GM12878 (cell line): ENCODE measurements at regions not wholly inside any gene's neighbourhood (a gene's known extent, or its start where the extent isn't known, plus 50 kb on each side); places are given as distances from the start of the nearest gene placed in this dataset.

Experiments used
- ATAC-seq: fragments of 200-7000 bp; cut with Tn5 transposase; 3 replicates; pipeline ENCODE4 v1.9.1; 2020; ENCODE audit warnings: mild to moderate bottlenecking, moderate library complexity
- BruUV-seq: library from RNA; stranded (reverse); fragments of 400-500 nt; replicated peaks from 2 replicates; lab custom pipeline; 2021; lab: Mats Ljungman, UMichigan
- CTCF ChIA-PET: fragments of 300-600 bp; sonication (Branson Sonifier 250); formaldehyde crosslinking; extraction: SDS; loops from one replicate; lab custom pipeline; 2021; ENCODE audit warnings: inconsistent platforms; lab: Yijun Ruan, JAX
- POLR2A ChIA-PET: fragments of 350-600 bp; formaldehyde crosslinking; extraction: SDS; loops from one replicate; lab custom pipeline; 2021; ENCODE audit warnings: inconsistent platforms; lab: Charles Lee
- RAD21 ChIA-PET: fragments of 300-600 bp; sonication (Branson Sonifier 250); formaldehyde crosslinking; loops from one replicate; lab custom pipeline; 2023; ENCODE audit warnings: antibody characterized with exemption; ENCODE audit not compliant: unreplicated experiment; lab: Charles Lee
- SMC1A ChIA-PET: fragments of 300-600 bp; sonication (Branson Sonifier 250); formaldehyde crosslinking; loops from one replicate; lab custom pipeline; 2023; ENCODE audit not compliant: unreplicated experiment, uncharacterized antibody; lab: Charles Lee
- DNase-seq: peaks from one replicate; pipeline ENCODE4 v3.0.0-alpha.2; 2011; ENCODE audit warnings: low read depth, low spot score
- FAIRE-seq: peaks from 3 replicates; lab custom pipeline; 2011; peaks lifted over from hg19 to GRCh38; lab: Jason Lieb, UNC
- H2AFZ ChIP-seq: 2 replicates; pipeline ENCODE4 v1.6.0; 2011; ENCODE audit warnings: low read depth, low read length, control low read depth; ENCODE audit not compliant: control insufficient read depth
- H3K27ac ChIP-seq: 2 replicates; pipeline ENCODE4 v1.5.1; 2011; ENCODE audit warnings: control low read depth; ENCODE audit not compliant: control insufficient read depth, insufficient read depth
- H3K27me3 ChIP-seq, 2 experiments: replicated peaks in 1 of 2; 2 replicates each; pipeline versions ENCODE4 v1.6.0 to v1.6.1; 2011; ENCODE audit warnings: low read length in 1 of 2; ENCODE audit not compliant: control insufficient read depth in 2 of 2, insufficient read depth in 2 of 2
- H3K36me3 ChIP-seq, 2 experiments: 2 replicates each; pipeline ENCODE4 v1.5.1; 2011; ENCODE audit warnings: low read length in 1 of 2; ENCODE audit not compliant: control insufficient read depth in 2 of 2, insufficient read depth in 2 of 2
- H3K4me1 ChIP-seq: 2 replicates; pipeline ENCODE4 v1.6.1; 2011; ENCODE audit warnings: mild to moderate bottlenecking, low read length, moderate library complexity, mixed read lengths; ENCODE audit not compliant: control insufficient read depth, insufficient read depth
- H3K4me2 ChIP-seq: 2 replicates; pipeline ENCODE4 v1.6.0; 2011; ENCODE audit warnings: control low read depth; ENCODE audit not compliant: control insufficient read depth, insufficient read depth
- H3K4me3 ChIP-seq: fragments of 200-600 bp; sonication (generic); 2 replicates; pipeline ENCODE4 v1.5.1; 2016
- H3K79me2 ChIP-seq: 2 replicates; pipeline ENCODE4 v1.6.0; 2011; ENCODE audit warnings: low read length; ENCODE audit not compliant: control insufficient read depth, insufficient read depth
- H3K9ac ChIP-seq: 2 replicates; pipeline ENCODE4 v1.8.0; 2011; ENCODE audit warnings: low read length, control low read depth, mixed read lengths; ENCODE audit not compliant: control insufficient read depth, insufficient read depth
- H3K9me3 ChIP-seq: replicated peaks from 3 replicates; pipeline ENCODE4 v1.5.1; 2011; ENCODE audit warnings: mild to moderate bottlenecking, low read length; ENCODE audit not compliant: control insufficient read depth, insufficient read depth
- H4K20me1 ChIP-seq: 2 replicates; pipeline ENCODE4 v1.6.0; 2011; ENCODE audit not compliant: control insufficient read depth, insufficient read depth
- ASH2L ChIP-seq: fragments of 300-600, 200-600 bp; sonication (generic); IDR thresholded peaks from 2 replicates; pipeline ENCODE4 v1.6.1; 2017; ENCODE audit warnings: low read depth, mild to moderate bottlenecking, borderline replicate concordance
- ZNF217 ChIP-seq: fragments of 450-650 bp; IDR thresholded peaks from 2 replicates; pipeline ENCODE4 v1.6.1; 2017; ENCODE audit warnings: antibody characterized with exemption, mild to moderate bottlenecking
- WGBS: methylation state at CpG from one replicate; pipeline ENCODE4 v1.1.6; 2016; ENCODE audit warnings: low lambda C conversion rate; ENCODE audit not compliant: insufficient replicate concordance, insufficient coverage; ENCODE audit errors: missing lambda C conversion rate; 5-methylcytosine and 5-hydroxymethylcytosine counted together
- in situ Hi-C: fragments of 300-500 bp; cut with MboI; formaldehyde crosslinking; loops from 9 replicates; pipeline ENCODE4 v1.14.3; 2018; ENCODE audit warnings: mixed read lengths
- intact Hi-C: fragments of 100-400 bp; cut with micrococcal nuclease; formaldehyde crosslinking; loops from one replicate; pipeline ENCODE4 v1.14.2; 2022; ENCODE audit not compliant: unreplicated experiment

- 83% methylated on average over 3 of the region's 3 CpGs for WGBS
- no peak overlapping the region for H3K4me2 ChIP-seq
- CTCF ChIA-PET = interaction anchor here (1.1 to 1.5 kb wide), 2 partner anchors 12 to 31 kb away, joined by 3 read pairs; no protein-coding TSS in a partner anchor
These were observed 449.9 kb downstream of the KLF12 start for GRCh38 chr13:73684286-73684685.

DNA sequence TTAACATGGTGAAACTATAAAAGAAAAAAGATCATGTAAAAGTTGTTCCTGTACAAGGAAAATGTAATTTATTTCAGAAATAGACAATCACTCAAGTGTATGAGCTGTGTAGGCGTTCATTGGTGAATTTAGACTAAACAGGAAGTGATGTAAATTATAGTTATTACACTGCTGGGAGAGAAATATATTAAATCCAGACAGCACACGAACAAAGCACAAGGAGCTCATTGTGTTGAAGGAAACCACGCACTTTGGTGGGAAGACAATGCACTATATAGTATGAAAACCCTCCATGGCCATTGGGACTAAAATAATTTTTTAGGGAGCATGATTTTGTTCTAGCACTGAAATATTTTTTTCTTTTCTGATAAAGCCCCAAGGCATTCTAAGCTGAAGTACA lies 450.5 kb downstream of the KLF12 start:
- SMC1A ChIA-PET = interaction anchor here (0.6 to 1.6 kb wide), 2 partner anchors 17 to 897 kb away, joined by 3 read pairs; no protein-coding TSS in a partner anchor
- 85% methylated on average over 3 of the region's 3 CpGs for WGBS
- FAIRE-seq (no peak), DNase-seq (no peak), ATAC-seq (no peak)
- no peak overlapping the region for H3K27ac ChIP-seq
- RAD21 ChIA-PET = no interaction called here
- no peak overlapping the region for H3K4me3 ChIP-seq
- no peak for TF ChIP-seq ZNF217
- H3K36me3 ChIP-seq = no peaks in the 10 kb centered on the region
- H2AFZ ChIP-seq = no peak overlapping the region
- POLR2A ChIA-PET = no interaction called here
- H3K4me1 ChIP-seq = no peaks in the 10 kb centered on the region
- in situ Hi-C loops (no loop called here), intact Hi-C loops (no loop called here)
- CTCF ChIA-PET = interaction anchor here (1.1 to 1.5 kb wide), 2 partner anchors 13 to 32 kb away, joined by 3 read pairs; no protein-coding TSS in a partner anchor
- no TSS peak for BruUV-seq
- no peaks in the 10 kb centered on the region for H3K27me3 ChIP-seq
- H3K9ac ChIP-seq = no peak overlapping the region
- H3K9me3 ChIP-seq = no peaks in the 10 kb centered on the region
- no peak overlapping the region for H3K4me2 ChIP-seq
- no peaks in the 10 kb centered on the region for H3K79me2 ChIP-seq
- H4K20me1 ChIP-seq = no peaks in the 10 kb centered on the region

More at GRCh38 chr13:73684286-73684685, 449.9 kb downstream of the KLF12 start:
- ATAC-seq (no peak), DNase-seq (no peak), FAIRE-seq (no peak)
- Histone ChIP-seq H2AFZ (no peak overlapping the region), H3K79me2 (no peaks in the 10 kb centered on the region), H3K9me3 (no peaks in the 10 kb centered on the region), H3K9ac (no peak overlapping the region), H3K4me3 (no peak overlapping the region), H3K36me3 (no peaks in the 10 kb centered on the region), H3K27me3 (no peaks in the 10 kb centered on the region), H3K4me1 (no peaks in the 10 kb centered on the region), H3K27ac (no peak overlapping the region), H4K20me1 (no peaks in the 10 kb centered on the region)
- ChIA-PET RAD21 (no interaction called here), SMC1A (no interaction called here), POLR2A (interaction anchor here (0.5 kb wide), 1 partner anchor 48 kb away, joined by 7 read pairs; no protein-coding TSS in a partner anchor)
- BruUV-seq = no TSS peak
- TF ChIP-seq ASH2L = no peak
- intact Hi-C loops (no loop called here), in situ Hi-C loops (no loop called here)
